GM18511 (cell line): ENCODE measurements at regions not wholly inside any gene's neighbourhood (a gene's known extent, or its start where the extent isn't known, plus 50 kb on each side); places are given as distances from the start of the nearest gene placed in this dataset.
"Not testable (repeated sequence)": the region's sequence is repeated elsewhere in the genome, so short reads cannot be mapped to it uniquely, and the experiment has no call there.

ENCODE experiments used
- ATAC-seq: cut with Tn5 transposase; IDR thresholded peaks from one replicate; pipeline ENCODE4 v1.9.1; 2021; ENCODE audit warnings: mild to moderate bottlenecking, moderate library complexity; ENCODE audit not compliant: unreplicated experiment

DNA sequence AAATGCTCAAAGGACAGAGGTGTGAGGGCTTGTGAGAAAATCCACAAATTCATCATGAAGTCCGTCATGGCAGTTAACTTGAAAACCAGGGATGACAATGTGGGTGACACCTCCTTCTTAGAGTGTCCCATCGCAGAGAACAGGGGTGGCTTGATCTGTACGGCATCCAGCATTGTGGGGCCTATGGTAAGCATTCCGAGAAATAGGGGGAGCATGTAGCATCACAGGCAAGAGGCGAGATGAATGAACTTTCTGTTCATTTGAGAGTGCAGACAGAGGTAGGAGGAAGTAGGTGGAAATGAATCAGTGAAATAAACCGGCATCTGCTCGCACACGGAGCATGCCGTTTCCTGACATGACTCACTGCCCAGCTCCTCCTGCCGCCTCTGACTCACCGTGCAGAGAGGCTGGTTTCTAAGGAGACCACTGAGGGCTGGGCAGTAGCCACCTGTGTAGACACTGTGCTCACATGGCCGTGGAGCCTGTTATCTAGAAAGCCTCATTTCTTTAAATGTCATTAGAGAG, 339.0 kb downstream of the RFC3 start:
- ATAC-seq = peak; percentile 100

DNA sequence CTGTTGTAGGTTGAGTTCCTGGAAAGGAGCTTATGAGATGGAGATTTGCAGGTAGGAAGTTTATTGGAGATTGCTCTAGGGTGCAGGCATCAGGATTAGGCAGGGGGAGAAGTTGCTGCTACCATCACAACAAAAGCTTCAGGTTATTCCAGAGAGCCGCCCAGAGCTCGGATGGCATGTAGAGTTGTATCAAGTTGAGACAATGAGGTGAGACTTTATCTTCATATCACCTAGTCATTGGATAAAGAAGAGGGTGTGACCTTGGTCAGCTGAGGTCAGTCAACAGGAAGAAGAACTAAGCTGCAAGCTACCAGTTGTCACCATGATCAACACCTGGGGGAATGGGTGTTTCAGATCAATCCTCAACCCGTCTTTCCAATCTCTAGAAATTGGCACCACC, 342.0 kb downstream of the RFC3 start:
- no peak for ATAC-seq

DNA sequence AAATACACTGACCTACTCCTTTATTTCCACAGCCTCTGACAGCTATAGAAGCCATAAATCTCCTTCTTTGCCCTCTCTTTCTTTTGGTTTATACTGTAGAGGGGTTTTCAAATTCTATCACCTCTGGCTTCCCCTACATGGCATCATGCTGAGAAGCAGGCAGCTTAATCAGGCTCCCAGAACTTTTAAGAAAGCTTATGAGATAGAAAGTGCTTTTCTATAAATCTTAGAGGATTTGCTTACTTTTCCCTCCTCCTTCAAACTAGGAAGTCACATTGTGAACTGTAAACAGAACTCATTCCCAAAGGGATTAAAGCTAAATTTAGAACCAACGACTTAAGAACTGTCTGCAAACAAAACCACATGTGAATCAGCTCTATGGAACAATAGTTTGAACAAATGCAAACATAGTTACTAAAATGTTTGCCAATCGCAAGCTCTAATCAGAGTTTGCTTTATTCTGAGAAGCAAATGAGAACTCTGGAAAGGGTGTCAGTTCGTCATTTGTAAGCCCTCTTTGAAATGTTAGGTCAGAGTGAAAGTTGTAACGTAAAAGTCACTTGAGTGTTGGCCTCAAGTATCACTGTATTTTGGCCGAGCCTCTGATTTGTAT, 344.1 kb downstream of the RFC3 start:
- no peak for ATAC-seq

DNA sequence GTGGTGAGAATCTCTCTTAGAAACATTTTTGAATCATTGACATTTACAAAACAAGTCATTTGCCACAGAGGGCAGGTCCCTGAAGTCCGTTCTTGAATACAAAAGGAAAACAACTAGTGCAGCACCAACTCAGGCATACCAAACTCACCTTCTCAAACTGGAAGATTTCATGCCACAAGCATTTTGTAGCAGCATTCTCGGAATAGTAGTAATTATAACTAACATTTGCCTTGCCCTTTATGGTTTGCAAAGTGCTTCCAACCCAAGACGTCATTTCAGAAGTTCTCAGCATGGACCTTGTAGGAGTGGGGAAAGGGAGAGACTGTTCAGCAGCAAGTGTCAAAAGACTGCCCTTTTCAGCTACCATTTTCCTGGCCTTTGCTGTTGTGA, 344.6 kb downstream of the RFC3 start:
- no peak for ATAC-seq

DNA sequence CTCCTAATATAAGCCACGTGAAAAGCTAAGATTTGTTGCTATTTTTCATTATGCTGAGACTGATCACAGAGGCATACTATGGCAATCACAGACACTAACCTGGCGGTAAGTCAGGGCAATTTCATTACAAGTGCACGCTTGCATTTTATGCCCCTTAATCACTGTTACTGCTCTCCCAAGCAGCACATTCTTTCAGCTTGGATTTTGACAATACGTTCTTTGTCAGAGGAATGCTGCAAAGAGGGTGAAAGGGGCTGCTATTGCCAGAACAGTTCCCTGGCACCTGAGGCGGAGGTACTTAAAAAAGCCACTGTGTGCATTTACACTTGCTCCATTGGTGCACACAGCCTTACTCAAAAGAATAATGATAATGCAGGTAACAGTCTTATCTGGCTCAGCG, 346.6 kb downstream of the RFC3 start:
- no peak for ATAC-seq

DNA sequence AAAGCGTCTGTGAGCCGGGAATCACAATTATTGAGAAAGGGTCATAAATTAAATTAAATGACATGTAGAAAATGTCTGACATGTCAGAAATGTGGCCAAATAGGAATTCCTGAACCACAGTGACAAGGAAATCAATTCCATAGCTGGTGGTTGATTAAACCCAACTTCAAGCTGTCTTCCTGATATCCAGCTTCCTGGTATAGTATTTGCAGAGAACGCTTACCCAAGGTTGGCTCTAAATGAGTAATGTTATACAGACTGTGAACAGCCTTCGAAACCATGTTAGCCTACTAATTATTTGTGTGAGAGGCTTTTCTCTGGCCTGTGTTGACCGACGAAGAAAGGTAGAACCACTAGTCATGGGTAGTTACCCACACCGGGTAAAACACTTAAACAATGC, 347.2 kb downstream of the RFC3 start:
- ATAC-seq = no peak

DNA sequence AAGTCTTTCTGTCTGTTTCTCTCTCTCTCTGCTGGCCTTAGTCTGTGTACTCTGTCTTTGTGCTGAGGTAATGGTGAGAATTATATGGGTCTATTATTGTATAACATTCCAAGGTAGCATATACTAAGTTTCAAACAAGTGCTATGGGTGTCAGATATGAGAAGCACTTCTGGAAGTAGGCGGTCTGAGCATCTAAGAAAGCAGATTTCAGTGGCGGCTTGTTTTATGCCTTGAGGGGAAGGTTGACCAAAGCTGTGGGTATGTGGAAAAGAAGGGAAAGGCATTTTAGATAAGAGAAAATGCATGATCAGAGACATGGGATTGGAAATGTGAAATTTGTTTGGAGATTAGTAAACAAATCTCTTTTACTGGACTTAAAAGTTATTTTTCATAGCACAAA, 348.5 kb downstream of the RFC3 start:
- no peak for ATAC-seq

DNA sequence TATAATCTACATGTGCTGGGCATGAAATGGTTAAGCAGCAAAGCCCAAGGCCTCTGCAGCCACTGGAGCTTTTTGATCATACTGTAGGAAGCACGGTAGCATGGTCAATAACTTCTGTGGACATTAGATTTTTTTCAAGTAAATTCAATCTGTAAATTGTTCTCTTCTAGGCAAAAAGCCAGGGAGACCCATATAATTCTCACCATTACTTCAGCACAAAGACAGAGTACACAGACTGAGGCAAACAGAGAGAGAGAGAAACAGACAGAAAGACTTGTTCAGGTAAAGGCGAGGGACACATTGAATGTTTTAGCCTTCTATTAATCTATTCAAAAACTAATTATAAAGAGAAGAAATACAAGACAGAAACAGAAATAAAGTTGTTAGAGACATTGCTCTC, 349.4 kb downstream of the RFC3 start:
- no peak for ATAC-seq

DNA sequence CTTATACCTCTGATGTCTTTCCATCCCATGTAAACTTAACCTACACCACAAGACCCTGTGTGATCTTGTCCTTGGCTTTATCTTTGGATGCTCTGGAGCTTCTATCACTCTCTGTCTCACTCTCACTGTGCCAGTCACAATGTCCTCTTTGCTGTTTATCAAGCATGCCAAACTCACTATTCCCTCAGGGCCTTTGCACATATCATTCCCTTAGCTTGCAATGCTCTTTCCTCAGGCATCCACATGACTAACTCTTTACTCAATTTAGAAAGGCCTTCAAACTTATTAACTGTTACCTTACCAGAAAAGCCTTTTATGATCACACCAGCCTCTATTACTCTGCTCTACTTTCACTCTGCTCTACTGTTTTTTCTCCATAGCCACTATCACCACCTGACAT, 354.1 kb downstream of the RFC3 start:
- ATAC-seq = no peak

DNA sequence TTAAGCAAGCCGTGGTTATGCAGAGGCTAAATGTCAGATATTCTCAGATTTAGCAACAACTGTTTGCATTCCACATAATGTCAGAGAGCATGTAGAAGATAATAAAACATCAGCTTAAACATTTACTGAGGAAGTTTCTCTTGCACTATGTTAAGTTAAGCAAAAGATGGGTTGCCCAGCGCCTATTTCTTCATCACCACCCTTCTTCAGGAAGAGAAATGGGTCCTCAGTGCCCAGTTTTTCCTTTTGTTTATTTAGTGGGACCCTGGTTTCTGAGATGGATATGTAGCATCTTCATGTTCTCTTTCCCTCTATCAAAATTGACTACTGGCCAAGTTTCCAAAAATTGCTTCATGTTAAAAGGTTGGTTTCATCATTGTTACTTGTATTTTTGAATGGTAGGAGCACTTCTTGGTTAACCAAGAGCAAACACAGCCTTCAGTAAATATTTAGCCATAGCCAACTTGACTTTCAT, 356.8 kb downstream of the RFC3 start:
- ATAC-seq = no peak

DNA sequence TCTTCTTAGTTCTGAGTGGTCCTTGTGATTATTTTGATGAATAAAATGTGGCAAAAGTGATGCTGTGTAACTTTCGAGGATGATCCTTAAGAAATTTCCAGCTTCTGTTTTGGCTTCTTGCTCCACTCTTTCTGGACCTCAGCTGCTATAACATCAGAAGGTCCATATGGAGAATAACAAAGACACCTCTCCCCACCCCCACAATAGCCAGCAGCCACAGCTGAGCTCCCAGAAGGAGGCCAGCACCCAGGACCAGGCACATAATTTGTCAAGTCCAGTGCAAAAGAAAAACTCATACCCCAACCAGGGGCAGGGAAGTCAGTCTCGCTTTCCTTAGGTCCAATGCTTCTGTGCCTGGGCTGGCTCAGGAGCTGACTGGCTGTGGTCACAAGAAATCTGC, 357.6 kb downstream of the RFC3 start:
- no peak for ATAC-seq

DNA sequence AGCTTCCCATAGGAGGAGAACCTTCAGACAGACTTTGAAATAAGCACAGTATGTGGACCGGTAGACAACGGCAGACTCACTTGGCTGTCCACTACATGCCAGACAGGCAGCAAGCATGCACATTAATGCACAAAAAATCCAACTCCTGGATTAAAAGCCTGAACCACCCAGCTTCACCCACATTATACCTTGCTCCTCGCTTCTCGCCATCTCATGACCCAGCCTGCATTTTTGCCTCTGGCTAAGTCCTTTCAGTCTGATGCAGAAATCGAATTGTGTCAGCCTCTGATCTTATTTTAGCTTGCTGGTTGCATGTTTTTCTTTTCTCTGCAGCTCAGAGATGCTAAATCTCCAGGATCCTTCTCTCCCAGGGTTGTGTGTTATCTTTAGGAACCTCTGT, 358.7 kb downstream of the RFC3 start:
- no peak for ATAC-seq

DNA sequence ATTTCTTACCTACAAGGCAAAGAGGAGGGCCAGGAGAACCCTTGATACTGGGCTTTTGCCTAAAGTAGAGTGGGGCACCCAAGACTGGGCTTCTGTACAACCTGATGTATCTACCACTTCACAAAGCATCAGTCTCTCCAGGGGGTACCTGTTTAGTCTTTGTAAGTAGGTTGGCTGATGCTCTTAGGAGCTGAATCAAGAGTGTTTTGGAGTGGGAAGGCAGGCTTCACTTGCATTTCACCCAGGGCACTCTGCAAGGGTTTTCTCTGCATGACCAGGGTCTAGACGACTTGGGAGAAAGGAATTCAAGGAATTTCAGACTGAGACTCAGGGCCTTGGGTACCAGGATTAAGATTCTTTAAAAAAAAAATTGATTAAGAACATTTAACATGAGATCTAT, 361.5 kb downstream of the RFC3 start:
- ATAC-seq = no peak

DNA sequence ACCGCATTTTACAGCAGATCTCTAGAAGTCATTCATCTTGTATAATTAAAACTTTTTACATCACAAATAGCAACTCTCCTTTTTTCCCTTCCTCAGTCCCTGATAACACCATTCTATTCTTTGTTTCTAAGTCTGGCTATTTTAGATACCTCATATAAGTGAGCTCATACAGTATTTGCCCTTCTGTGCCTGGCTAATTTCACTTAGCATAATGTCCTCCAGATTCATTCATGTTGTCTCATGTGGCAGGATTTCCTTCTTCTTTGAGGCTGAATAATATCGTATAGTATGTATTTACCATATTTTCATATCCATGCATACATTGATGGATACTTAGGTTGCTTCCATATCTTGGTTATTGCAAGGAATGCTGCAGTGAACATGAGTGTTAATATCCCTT, 362.0 kb downstream of the RFC3 start:
- ATAC-seq = no peak

DNA sequence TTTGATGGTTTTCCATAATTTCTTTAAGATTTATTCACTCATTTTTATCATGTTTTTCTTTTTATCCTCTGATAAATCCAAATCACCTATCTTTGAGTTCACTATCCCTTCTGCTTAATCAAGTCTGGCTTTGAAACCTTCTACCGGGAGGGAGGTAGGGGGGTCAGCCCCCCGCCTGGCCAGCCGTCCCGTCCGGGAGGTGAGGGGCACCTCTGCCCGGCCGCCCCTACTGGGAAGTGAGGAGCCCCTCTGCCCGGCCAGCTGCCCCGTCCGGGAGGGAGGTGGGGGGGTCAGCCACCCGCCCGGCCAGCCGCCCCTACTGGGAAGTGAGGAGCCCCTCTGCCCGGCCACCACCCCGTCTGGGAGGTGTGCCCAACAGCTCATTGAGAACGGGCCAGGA, 363.3 kb downstream of the RFC3 start:
- ATAC-seq = not testable (repeated sequence)

DNA sequence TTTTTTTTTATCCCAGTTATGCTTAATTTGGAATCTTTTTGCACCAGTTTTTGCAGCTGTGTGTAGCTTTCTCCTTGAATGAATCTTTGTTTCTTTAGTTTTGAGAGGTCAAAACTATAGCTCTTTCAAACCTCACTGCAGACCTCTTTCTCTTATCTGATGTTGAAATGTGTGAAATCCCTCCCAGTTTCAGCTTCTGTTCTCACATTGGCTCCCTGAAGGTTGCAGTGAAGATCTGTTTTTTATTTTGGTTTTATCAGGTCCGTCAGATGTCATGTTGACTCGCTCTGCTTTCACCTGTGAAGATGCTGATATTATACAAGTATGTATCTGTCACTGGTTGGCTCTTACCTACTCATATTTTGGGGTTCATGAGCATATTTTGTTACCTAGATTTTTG, 372.0 kb downstream of the RFC3 start:
- no peak for ATAC-seq

DNA sequence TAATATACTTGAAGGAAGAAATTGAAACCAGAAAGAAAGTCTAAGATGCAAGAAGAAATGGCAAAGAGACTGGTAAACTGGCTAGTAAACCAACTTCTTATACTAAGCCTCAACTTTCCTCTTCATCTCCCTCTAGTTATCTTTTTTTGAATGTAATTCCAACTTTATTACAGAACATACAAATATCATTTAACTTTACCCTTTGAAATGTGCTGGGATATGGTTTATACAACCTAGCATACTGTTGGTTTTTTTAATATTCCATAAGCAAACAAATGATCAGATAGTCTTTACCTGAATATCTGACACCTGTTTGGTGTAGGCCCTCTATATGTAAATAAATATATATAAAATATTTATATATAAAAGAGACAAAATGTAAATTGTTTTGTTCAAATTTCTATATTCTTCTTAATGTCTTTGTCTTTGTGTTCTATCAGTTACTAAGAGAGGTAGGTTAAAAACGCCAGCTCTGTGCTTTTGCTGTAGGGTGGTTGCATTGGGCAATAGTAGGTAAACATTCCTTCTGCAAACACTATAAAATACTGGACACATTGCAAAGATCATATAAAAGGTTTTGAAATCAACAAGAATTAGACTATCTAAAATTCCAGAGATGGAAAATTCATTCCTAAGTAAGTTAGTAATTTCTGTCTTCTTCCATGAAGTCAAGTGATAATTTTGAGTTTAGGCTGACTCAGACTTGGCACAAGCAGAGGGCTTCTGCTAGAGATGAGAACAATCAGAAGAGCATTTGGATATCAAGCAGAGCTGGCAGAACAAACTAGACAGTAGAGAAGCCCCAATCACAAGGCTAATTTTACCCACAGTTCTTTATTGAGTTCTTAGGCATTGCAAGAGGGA, 383.3 kb downstream of the RFC3 start:
- no peak for ATAC-seq

DNA sequence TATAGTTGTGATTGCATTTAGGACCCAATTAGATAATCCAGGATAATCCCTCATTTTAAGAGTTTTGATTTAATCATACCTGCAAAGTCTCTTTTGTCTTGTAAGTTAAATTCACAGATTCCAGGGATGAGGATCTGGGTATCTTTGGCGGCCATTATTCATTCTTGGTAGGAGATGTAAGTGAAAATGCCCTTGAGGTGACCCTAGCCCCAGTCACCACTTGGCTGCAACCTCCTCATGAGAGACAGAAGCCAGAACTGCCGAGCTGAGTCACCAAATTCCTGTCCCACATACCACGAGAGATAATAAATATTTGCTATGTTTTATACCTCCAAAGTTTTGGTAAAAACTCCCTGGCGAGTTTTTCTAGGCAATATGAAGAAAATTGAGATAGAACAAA, 389.4 kb downstream of the RFC3 start:
- no peak for ATAC-seq

DNA sequence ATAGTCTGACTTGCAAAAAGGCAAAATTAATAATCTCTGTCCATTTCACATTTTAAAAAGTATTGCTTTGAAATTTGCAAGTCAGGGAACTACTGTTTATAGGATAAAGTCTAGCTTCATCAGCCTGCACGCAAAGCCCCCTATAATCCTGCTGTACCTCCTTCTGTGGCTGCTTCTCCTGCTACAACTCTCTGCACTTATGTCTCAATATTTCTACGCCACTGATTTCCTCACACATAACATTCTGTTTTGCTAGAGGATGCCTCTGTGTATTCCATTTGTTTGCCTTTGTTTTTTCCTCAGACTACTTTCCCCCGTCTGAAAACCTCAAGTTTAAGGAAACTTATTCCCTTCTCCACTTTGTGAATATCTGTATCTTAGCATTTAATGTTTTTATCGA, 389.9 kb downstream of the RFC3 start:
- ATAC-seq = no peak

DNA sequence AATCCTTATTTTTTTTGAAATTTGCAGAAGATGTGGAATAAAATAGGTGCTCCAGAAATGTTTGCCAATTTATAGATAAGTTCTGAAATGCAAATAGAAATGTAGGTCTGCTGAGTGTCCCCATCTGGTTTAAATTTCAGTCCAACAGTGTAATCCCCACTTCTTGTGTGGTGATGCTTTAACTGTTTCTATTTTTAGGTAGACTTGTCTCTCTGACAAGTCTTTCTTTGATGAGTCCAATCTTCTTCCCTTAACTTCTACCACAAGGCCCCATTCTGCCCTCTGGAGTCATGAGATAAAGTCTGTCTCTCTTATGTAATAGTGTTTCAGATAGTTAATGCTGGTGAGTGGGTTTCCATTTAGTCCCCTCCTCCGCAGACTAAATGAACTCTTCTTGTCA, 390.4 kb downstream of the RFC3 start:
- no peak for ATAC-seq

DNA sequence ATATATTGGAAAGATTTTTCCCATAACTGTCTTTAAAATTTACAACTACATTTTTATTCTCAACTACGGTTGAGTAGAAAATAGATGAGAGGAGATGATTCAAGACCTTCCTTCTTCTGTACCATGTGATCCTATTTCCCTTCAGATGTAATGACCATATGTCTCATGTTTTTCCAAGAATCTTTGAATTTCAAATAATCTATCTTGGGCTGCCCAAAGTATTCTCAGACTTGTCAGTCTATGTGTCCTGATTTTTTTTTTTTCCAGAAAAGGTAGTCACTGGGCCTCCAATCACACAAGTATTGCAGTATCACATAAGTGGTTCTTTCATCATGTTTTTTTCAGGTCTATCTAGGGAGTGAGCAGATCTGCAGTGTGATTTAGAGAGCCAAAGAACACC, 392.4 kb downstream of the RFC3 start:
- ATAC-seq = no peak

DNA sequence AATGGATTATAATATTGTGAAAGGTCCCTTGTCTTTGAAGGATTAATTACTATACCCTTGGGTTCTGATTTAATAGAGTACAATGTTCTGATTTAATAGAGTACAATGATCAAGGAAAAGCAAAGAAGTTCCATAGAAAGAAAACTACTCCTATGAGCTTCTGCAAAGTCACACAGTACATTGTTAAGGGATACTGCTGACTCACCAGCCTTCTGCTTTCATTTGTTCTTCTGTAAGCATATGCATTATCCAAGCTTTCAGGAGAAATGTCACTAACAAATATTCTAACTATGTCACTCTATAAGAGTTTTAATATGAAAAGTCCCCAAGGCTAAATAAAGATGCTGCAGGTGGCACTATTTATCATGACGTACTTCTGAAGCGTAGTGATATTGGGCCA, 396.7 kb downstream of the RFC3 start:
- no peak for ATAC-seq
